ENCODE measurements at regions not wholly inside any gene's neighbourhood (a gene's known extent, or its start where the extent isn't known, plus 50 kb on each side); places are given as distances from the start of the nearest gene placed in this dataset.

DNA sequence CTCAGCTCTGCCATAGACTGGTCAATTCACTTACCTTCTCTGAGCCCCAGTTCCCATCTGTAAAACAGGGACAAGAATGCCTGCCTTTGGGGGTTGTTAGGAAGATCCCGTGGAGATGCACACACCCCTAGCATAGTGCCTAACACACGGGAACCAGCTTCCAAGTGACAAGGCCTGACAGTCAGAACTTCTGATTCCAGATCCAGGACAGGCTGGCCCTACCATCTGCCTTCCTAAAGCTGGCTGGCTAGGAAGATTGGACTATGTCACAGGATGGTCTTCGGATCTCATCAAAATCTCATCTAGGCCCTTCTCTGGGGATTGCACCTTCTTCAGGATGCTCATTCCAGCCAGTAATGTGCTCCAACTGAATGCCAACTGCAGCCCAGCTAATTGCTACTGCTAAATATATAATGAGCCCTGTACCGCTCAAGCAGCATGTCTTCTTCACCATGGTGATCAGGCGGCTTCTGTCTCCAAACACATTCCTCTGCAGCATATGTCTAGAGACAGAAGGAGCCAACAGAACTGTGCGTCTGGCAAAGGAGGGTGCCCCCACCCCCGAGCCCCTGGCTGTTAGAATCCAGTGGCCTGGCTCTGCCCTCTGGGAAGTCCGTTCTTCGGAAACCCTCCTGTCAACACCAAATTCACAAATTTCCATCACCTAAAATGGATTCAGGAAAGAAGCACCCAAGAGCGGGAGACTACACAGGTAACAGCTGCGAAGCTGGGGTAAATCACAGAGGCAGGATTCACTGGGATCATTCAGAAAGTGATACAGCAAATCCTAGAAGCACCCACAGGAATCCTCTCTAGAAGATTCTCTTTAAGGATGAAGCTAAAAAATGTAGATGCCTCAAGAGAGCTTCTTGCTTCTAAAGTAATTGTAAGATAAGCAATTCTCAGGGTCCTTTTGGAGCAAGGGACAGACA is 142.1 kb upstream of the EEPD1 start:
- BruUV-seq (replicated peaks): no TSS peak
- Histone ChIP-seq H3K9me3 (replicated peaks; ENCODE audit: control insufficient read depth, insufficient read depth, low read depth, low read length) (no peaks in the 10 kb centered on the region), H3K27me3 (ENCODE audit: control insufficient read depth in 2 of 2, insufficient read depth in 2 of 2, low read length in 2 of 2) (peaks cover 11 to 48% of the 10 kb centered on the region in 2 experiments), H3K36me3 (ENCODE audit: control insufficient read depth, insufficient read depth, low read length) (no peaks in the 10 kb centered on the region), H3K4me1 (replicated peaks in 1 of 2; ENCODE audit: control insufficient read depth in 2 of 2, insufficient read depth in 2 of 2, low read length in 2 of 2) (no peaks in the 10 kb centered on the region), H3K27ac (ENCODE audit: extremely low read depth, low read depth, low read length) (no peak overlapping the region), H3K4me2 (ENCODE audit: insufficient read depth, low read length) (no peak overlapping the region), H3K9ac (ENCODE audit: insufficient read depth in 1 of 2, low read depth in 2 of 2, low read length in 2 of 2) (no peak overlapping the region), H4K20me1 (replicated peaks; ENCODE audit: control insufficient read depth, insufficient read depth, low read length) (no peaks in the 10 kb centered on the region), H3K9me1 (ENCODE audit: control insufficient read depth, insufficient read depth, low read length) (no peaks in the 10 kb centered on the region), H3K4me3 (no peak overlapping the region), H3K79me2 (ENCODE audit: control insufficient read depth, insufficient read depth, low read length) (no peaks in the 10 kb centered on the region), H2AFZ (ENCODE audit: low read depth, low read length) (no peak overlapping the region)
- ChIA-PET POLR2A (interaction anchor here (0.8 kb wide), 1 partner anchor 22 kb away, joined by 3 read pairs; no protein-coding TSS in a partner anchor), CTCF (ENCODE audit: low intra/inter-chr PET ratio) (no interaction called here)
- no peak for ATAC-seq
- TF ChIP-seq NFE2 (IDR thresholded peaks at IDR 0.05; ENCODE audit: low read depth) (no peak), NFATC3 (IDR thresholded peaks at IDR 0.05) (no peak), TEAD4 (IDR thresholded peaks at IDR 0.05; ENCODE audit: low read length) (no peak), TEAD4 (CRISPR knock-in tag; IDR thresholded peaks at IDR 0.05; ENCODE audit: borderline replicate concordance) (no peak), BCOR (IDR thresholded peaks at IDR 0.05) (no peak)
- TF ChIP-seq, protein P1, sequence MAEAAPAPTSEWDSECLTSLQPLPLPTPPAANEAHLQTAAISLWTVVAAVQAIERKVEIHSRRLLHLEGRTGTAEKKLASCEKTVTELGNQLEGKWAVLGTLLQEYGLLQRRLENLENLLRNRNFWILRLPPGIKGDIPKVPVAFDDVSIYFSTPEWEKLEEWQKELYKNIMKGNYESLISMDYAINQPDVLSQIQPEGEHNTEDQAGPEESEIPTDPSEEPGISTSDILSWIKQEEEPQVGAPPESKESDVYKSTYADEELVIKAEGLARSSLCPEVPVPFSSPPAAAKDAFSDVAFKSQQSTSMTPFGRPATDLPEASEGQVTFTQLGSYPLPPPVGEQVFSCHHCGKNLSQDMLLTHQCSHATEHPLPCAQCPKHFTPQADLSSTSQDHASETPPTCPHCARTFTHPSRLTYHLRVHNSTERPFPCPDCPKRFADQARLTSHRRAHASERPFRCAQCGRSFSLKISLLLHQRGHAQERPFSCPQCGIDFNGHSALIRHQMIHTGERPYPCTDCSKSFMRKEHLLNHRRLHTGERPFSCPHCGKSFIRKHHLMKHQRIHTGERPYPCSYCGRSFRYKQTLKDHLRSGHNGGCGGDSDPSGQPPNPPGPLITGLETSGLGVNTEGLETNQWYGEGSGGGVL (CRISPR knock-in tag; IDR thresholded peaks at IDR 0.05): no peak
- 0% methylated on average over 11 of the region's 11 CpGs for WGBS (ENCODE audit: insufficient coverage, low coverage, missing lambda C conversion rate)
- intact Hi-C loops (cut with micrococcal nuclease) (no loop called here), in situ Hi-C loops (cut with MboI) (no loop called here)
- FAIRE-seq: no peak
- DNase-seq (ENCODE audit: extremely low read depth in 1 of 4, low spot score in 3 of 4): no peak
